DND-41 (cell line): ENCODE measurements at regions not wholly inside any gene's neighbourhood (a gene's known extent, or its start where the extent isn't known, plus 50 kb on each side); places are given as distances from the start of the nearest gene placed in this dataset.

Experiments used
- EZH2 ChIP-seq: IDR thresholded peaks from 3 replicates; pipeline ENCODE4 v1.6.1; 2012; ENCODE audit warnings: borderline replicate concordance, low read depth, mild to moderate bottlenecking, moderate library complexity, low read length, inconsistent platforms; ENCODE audit not compliant: severe bottlenecking
- TF ChIP-seq, protein P1 (sequence below): IDR thresholded peaks from 2 replicates; pipeline ENCODE4 v1.5.1; 2012; ENCODE audit warnings: borderline replicate concordance, low read length, moderate library complexity, mild to moderate bottlenecking; ENCODE audit not compliant: poor library complexity, severe bottlenecking; ENCODE audit errors: extremely low read depth

DNA sequence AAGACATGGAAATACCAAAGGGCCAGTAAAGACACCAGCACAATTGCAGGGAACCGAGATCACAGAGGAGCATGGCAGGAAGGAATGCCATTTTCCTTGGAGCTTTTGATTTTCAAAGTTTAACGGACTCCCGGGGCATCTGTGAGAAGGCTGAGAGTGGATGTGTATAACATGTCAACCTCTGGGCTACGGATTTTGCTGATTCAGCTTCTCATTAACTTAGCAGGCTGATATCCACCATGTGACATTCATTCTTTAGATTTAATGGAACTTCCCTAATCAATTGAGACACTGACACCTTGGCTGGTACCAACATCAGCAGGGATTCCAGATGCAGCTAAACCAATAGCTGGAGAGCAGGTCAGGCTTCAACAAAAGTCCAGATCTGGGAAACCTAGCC, 496.6 kb upstream of the SPHKAP start:
- TF ChIP-seq, protein P1, sequence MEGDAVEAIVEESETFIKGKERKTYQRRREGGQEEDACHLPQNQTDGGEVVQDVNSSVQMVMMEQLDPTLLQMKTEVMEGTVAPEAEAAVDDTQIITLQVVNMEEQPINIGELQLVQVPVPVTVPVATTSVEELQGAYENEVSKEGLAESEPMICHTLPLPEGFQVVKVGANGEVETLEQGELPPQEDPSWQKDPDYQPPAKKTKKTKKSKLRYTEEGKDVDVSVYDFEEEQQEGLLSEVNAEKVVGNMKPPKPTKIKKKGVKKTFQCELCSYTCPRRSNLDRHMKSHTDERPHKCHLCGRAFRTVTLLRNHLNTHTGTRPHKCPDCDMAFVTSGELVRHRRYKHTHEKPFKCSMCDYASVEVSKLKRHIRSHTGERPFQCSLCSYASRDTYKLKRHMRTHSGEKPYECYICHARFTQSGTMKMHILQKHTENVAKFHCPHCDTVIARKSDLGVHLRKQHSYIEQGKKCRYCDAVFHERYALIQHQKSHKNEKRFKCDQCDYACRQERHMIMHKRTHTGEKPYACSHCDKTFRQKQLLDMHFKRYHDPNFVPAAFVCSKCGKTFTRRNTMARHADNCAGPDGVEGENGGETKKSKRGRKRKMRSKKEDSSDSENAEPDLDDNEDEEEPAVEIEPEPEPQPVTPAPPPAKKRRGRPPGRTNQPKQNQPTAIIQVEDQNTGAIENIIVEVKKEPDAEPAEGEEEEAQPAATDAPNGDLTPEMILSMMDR = no peak
- no peak for TF ChIP-seq EZH2
